Choroid plexus epithelial cell (primary cell): ENCODE measurements at regions not wholly inside any gene's neighbourhood (a gene's known extent, or its start where the extent isn't known, plus 50 kb on each side); places are given as distances from the start of the nearest gene placed in this dataset.

ENCODE experiments used
- DNase-seq: peaks from one replicate; pipeline ENCODE4 v3.0.0-alpha.2; 2010; ENCODE audit warnings: low read depth
- H3K4me3 ChIP-seq: 2 replicates; pipeline ENCODE4 v1.5.1; 2011; ENCODE audit warnings: low read depth, mild to moderate bottlenecking, control low read depth, low read length, moderate library complexity
- CTCF ChIP-seq: conservative IDR thresholded peaks from 2 replicates; pipeline ENCODE4 v1.5.1; 2011; ENCODE audit warnings: low read depth, mild to moderate bottlenecking, control low read depth, inconsistent platforms, low read length, moderate library complexity

- TF ChIP-seq CTCF: no peak
- no peak overlapping the region for H3K4me3 ChIP-seq
- no peak for DNase-seq
These were observed 133.9 kb upstream of the ADRA1B start for GRCh38 chr5:159782197-159782994.

- H3K4me3 ChIP-seq: no peak overlapping the region
- no peak for TF ChIP-seq CTCF
- DNase-seq: no peak
These were observed 133.3 kb upstream of the ADRA1B start for GRCh38 chr5:159782995-159783300.

GRCh38 chr5:159783726-159784247 is 132.5 kb upstream of the ADRA1B start:
- TF ChIP-seq CTCF: no peak

GRCh38 chr5:159784993-159785392 is 131.3 kb upstream of the ADRA1B start:
- no peak overlapping the region for H3K4me3 ChIP-seq
- no peak for DNase-seq
- TF ChIP-seq CTCF: no peak

More at GRCh38 chr5:159783726-159784247, 132.5 kb upstream of the ADRA1B start:
- H3K4me3 ChIP-seq: no peak overlapping the region
- peak; percentile 52 for DNase-seq

- no peak for TF ChIP-seq CTCF
- peak; percentile 14 for DNase-seq
- H3K4me3 ChIP-seq: no peak overlapping the region
These were observed 130.6 kb upstream of the ADRA1B start for GRCh38 chr5:159785656-159786055.

- no peak for DNase-seq
- no peak for TF ChIP-seq CTCF
- H3K4me3 ChIP-seq: no peak overlapping the region
These were observed 130.1 kb upstream of the ADRA1B start for GRCh38 chr5:159786201-159786600.

- H3K4me3 ChIP-seq: no peak overlapping the region
- no peak for TF ChIP-seq CTCF
- peak; percentile 74 for DNase-seq
These were observed 129.2 kb upstream of the ADRA1B start for GRCh38 chr5:159786901-159787691.
